Mucosa of descending colon (tissue), 3 donors: ENCODE measurements at regions not wholly inside any gene's neighbourhood (a gene's known extent, or its start where the extent isn't known, plus 50 kb on each side); places are given as distances from the start of the nearest gene placed in this dataset.

Experiments used
- ATAC-seq: fragments of 200-7000 bp; cut with Tn5 transposase; one replicate; pipeline ENCODE4 v1.9.1; 2020; ENCODE audit warnings: mild to moderate bottlenecking, moderate library complexity
- DNase-seq, 3 donors: peaks; one replicate each; pipeline ENCODE4 v3.0.0-alpha.2; 2020
- H3K36me3 ChIP-seq: fragments of 200-600 bp; one replicate; pipeline ENCODE4 v1.8.0; 2021; ENCODE audit warnings: low read depth, mild to moderate bottlenecking
- H3K4me1 ChIP-seq: fragments of 200-600 bp; one replicate; pipeline ENCODE4 v1.8.0; 2021; ENCODE audit warnings: low read depth, mild to moderate bottlenecking
- H3K4me3 ChIP-seq: fragments of 200-600 bp; one replicate; pipeline ENCODE4 v1.8.0; 2021; ENCODE audit warnings: mild to moderate bottlenecking
- H3K9me3 ChIP-seq: fragments of 200-600 bp; one replicate; pipeline ENCODE4 v1.8.0; 2021; ENCODE audit warnings: mild to moderate bottlenecking
- intact Hi-C, 2 donors: fragments of 100-400 bp; cut with DNase I in 1 of 2; cut with micrococcal nuclease in 1 of 2; formaldehyde crosslinking; loops; one replicate each; pipeline versions ENCODE4 v1.11.0 to v1.11.1; 2022; cut with DNase I, micrococcal nuclease
- TF ChIP-seq, protein P1 (sequence below): fragments of 200-600 bp; IDR thresholded peaks from one replicate; pipeline ENCODE4 v1.8.0; 2022; ENCODE audit warnings: antibody characterized with exemption, mild to moderate bottlenecking
- donor health status: DM: no; HTN: no; CAD: no; lungs with moderate emphysema.
- donor health status: DM: no; HTN: no; CAD: no.
- donor health status: DM: no; HTN: yes; CAD: no.

DNA sequence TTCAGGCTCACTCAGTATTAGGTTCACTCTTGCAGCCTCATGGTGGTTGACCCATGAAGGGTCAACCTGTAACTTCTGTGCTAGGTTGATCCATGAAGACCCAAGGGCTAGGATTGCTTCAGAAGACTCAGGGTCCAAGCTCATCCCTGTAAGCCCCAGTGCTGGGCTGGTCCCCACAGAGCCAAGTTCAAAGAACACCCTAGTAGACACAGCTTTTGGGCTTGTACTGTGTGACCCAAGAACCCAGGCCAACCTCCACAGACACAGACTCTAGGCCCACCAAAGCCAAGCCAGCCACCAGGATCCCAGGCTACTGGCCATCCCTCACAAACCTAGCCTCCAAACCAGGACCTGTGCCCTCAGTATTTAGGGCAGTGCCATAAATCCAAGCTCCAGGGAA is 1020.6 kb downstream of the SLC16A7 start:
- Histone ChIP-seq H3K9me3 (peaks cover 58% of the 10 kb centered on the region), H3K4me1 (no peaks in the 10 kb centered on the region), H3K4me3 (no peak overlapping the region), H3K36me3 (no peaks in the 10 kb centered on the region)
- no peak for ATAC-seq
- TF ChIP-seq, protein P1, sequence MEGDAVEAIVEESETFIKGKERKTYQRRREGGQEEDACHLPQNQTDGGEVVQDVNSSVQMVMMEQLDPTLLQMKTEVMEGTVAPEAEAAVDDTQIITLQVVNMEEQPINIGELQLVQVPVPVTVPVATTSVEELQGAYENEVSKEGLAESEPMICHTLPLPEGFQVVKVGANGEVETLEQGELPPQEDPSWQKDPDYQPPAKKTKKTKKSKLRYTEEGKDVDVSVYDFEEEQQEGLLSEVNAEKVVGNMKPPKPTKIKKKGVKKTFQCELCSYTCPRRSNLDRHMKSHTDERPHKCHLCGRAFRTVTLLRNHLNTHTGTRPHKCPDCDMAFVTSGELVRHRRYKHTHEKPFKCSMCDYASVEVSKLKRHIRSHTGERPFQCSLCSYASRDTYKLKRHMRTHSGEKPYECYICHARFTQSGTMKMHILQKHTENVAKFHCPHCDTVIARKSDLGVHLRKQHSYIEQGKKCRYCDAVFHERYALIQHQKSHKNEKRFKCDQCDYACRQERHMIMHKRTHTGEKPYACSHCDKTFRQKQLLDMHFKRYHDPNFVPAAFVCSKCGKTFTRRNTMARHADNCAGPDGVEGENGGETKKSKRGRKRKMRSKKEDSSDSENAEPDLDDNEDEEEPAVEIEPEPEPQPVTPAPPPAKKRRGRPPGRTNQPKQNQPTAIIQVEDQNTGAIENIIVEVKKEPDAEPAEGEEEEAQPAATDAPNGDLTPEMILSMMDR = no peak
- no peak for DNase-seq
- intact Hi-C loops = no loop called here

DNA sequence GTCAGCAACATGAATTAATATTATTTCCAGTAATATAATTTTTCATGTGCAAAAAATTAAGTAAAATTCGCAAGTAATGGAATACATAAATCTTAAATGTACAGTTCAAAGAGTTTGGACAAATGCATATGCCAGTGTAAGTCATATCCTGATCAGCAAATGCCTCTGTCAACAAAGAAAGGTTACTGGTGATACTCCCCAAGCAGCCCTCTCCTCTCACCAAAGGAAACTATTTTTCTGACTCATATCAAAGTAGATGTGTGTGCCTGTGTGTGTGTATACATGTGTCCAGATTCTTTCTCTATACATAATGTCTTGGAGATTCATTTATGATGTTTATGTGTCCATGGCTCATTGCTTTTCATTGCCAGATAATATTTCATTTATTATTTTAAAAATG is 1035.0 kb downstream of the SLC16A7 start:
- DNase-seq (no peak), ATAC-seq (no peak)
- H3K4me3 ChIP-seq = no peak overlapping the region
- intact Hi-C loops = no loop called here
- TF ChIP-seq, protein P1 = no peak
- no peaks in the 10 kb centered on the region for H3K4me1 ChIP-seq
- H3K36me3 ChIP-seq = no peaks in the 10 kb centered on the region
- peaks cover 5% of the 10 kb centered on the region for H3K9me3 ChIP-seq

DNA sequence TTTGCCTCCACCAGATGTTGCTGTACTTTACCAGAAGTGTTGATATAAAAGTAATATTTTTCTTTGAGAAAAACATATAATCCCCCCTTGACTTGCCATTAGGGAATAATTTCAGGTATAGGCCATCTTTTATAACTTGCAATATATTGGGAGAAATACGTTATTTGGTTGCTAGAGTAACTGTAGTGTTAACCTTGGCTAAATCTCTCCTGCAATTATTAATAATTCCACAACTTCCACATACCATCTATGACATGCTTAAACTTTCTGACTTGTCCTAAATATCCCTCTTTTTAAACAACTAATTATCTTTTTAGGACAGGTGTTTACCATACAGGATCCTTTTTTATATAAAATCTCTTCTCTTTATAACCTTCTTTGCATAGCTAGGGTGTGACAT is 1048.2 kb downstream of the SLC16A7 start:
- TF ChIP-seq, protein P1 = no peak
- ATAC-seq (no peak), DNase-seq (no peak)
- H3K36me3 ChIP-seq = no peaks in the 10 kb centered on the region
- intact Hi-C loops = no loop called here
- H3K4me1 ChIP-seq = no peaks in the 10 kb centered on the region
- no peak overlapping the region for H3K4me3 ChIP-seq
- peaks cover 31% of the 10 kb centered on the region for H3K9me3 ChIP-seq

DNA sequence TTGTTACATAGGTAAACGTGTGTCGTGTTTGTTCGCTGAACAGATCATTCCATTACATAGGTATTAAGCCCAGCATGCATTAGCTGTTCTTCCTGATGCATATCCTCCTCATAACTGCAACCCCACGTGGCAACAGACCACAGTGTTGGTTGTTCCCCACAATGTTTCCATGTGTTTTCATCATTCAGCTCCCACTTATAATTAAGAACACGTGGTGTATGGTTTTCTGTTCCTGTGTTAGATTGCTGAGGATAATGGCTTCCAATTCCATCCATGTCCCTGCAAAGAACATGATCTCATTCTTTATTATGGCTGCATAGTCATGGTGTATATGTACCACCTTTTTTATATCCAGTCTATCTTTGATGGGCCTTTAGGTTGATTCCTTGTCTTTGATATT is 1071.1 kb downstream of the SLC16A7 start:
- Histone ChIP-seq H3K4me1 (no peaks in the 10 kb centered on the region), H3K4me3 (no peak overlapping the region), H3K9me3 (peaks cover 3% of the 10 kb centered on the region), H3K36me3 (no peaks in the 10 kb centered on the region)
- ATAC-seq = no peak
- TF ChIP-seq, protein P1 = no peak
- intact Hi-C loops = no loop called here
- no peak for DNase-seq

DNA sequence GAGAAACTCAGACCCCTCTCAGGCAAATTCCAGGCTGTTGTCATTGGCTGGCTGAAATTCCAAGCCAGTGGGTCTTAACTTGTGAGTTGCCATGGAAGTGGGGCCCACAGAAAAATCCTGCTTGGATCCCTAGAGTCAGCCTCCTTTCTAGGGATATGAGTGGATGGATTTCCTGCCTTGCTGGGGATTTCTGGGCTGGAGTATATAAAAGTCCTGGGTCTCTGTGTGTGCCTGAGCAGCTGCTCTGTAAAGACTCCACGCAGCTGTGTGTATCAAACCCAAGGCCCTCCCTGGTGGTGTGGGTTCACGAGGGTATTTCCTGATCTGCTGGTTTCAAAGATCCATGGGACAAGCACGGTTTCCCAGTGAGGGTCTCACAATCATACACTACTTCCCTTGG is 1077.1 kb downstream of the SLC16A7 start:
- TF ChIP-seq, protein P1 = no peak
- intact Hi-C loops = no loop called here
- DNase-seq (no peak), ATAC-seq (no peak)
- H3K4me1 ChIP-seq = no peaks in the 10 kb centered on the region
- H3K36me3 ChIP-seq = no peaks in the 10 kb centered on the region
- no peak overlapping the region for H3K4me3 ChIP-seq
- H3K9me3 ChIP-seq = peaks cover 15% of the 10 kb centered on the region

DNA sequence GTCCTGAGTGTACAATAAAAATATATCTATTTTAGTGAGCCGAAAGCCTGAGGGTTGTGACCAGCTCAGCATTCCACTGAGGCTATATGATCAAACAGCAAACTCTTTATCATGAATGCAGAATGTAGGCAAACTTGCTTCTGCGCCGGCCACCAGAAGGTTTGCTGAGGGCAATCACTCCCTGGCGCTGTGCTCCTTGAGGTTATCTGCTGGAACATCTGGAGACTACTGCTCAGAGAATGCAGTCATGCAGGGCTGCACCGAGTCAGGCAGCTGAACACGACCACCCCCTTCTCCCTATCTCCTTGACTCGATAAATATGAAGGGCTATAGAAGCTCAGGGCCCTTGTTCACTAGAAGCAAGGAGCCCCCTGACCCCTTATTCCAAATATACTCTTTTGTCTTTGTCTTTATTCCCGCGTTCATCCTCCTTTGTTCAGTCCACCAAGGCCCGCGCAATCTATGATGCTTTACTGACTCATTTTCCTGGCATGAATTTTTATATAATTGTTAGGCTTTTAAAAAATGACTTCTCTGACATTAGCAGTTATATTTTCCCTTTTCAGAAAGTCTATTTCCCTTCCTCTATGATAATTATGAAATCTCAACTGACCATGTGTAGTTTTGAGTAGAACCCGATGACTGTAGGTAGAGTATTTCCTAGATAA is 1089.3 kb downstream of the SLC16A7 start:
- TF ChIP-seq, protein P1 = no peak
- no peaks in the 10 kb centered on the region for H3K4me1 ChIP-seq
- ATAC-seq = no peak
- intact Hi-C loops = no loop called here
- H3K4me3 ChIP-seq = no peak overlapping the region
- H3K36me3 ChIP-seq = no peaks in the 10 kb centered on the region
- no peak for DNase-seq
- peaks cover 10% of the 10 kb centered on the region for H3K9me3 ChIP-seq
